HCT116 (cell line): ENCODE measurements at regions not wholly inside any gene's neighbourhood (a gene's known extent, or its start where the extent isn't known, plus 50 kb on each side); places are given as distances from the start of the nearest gene placed in this dataset.

Experiments
- ATAC-seq: fragments of 200-7000 bp; cut with Tn5 transposase; 2 replicates; pipeline ENCODE4 v1.9.1; 2020; ENCODE audit warnings: mild to moderate bottlenecking, moderate library complexity
- BruUV-seq: library from RNA; stranded (reverse); fragments of 400-500 nt; replicated peaks from 2 replicates; lab custom pipeline; 2021; lab: Mats Ljungman, UMichigan
- CTCF ChIA-PET: fragments of 300-600 bp; sonication (Branson Sonifier 250); formaldehyde crosslinking; loops from one replicate; lab custom pipeline; 2021; ENCODE audit warnings: antibody characterized with exemption; lab: Charles Lee
- POLR2A ChIA-PET: fragments of 300-600, 350-600 bp; sonication (Branson Sonifier 250); formaldehyde crosslinking; loops from one replicate; lab custom pipeline; 2021; ENCODE audit warnings: antibody characterized with exemption; lab: Charles Lee
- RAD21 ChIA-PET, 2 experiments: fragments of 300-600 bp; sonication (Branson Sonifier 250); formaldehyde crosslinking; loops; one replicate each; lab custom pipeline; 2023; ENCODE audit warnings: low total read pairs in 2 of 2; ENCODE audit not compliant: uncharacterized antibody in 2 of 2, unreplicated experiment in 2 of 2, low non-redundant PET in 1 of 2; lab: Charles Lee
- DNase-seq: peaks from one replicate; pipeline ENCODE4 v3.0.0-alpha.2; 2010; ENCODE audit warnings: low read depth, low spot score
- H2AFZ ChIP-seq: fragments of 200-600 bp; shearing (Covaris generic), sonication (generic); 2 replicates; pipeline ENCODE4 v1.6.1; 2017; ENCODE audit warnings: low read depth, mixed run types, mixed read lengths, antibody characterized with exemption, low read length; ENCODE audit not compliant: poor library complexity, severe bottlenecking
- H3K27ac ChIP-seq: 2 replicates; pipeline ENCODE4 v1.5.1; 2012; ENCODE audit warnings: low read depth, low read length
- H3K27me3 ChIP-seq: fragments of 200-600 bp; sonication (generic); 2 replicates; pipeline ENCODE4 v1.6.1; 2016; ENCODE audit warnings: mixed run types, low read length, mixed read lengths; ENCODE audit not compliant: insufficient read depth
- H3K36me3 ChIP-seq, 2 experiments: fragments of 200-500 bp in 1 of 2; fragments of 200-600 bp in 1 of 2; sonication (Bioruptor generic) in 1 of 2; sonication (generic) in 1 of 2; 2 replicates each; pipeline versions ENCODE4 v1.5.1 to v1.6.1; 2014 to 2016; ENCODE audit warnings: low read length in 2 of 2, inconsistent platforms in 1 of 2, mixed read lengths in 1 of 2, mixed run types in 1 of 2; ENCODE audit not compliant: insufficient read depth in 2 of 2, control insufficient read depth in 1 of 2
- H3K4me1 ChIP-seq, 2 experiments: fragments of 200-600 bp in 1 of 2; sonication (generic) in 1 of 2; 2 replicates each; pipeline versions ENCODE4 v1.5.1 to v1.6.1; 2012 to 2017; ENCODE audit warnings: low read length in 2 of 2, inconsistent platforms in 1 of 2, mild to moderate bottlenecking in 1 of 2, mixed read lengths in 1 of 2, mixed run types in 1 of 2, moderate library complexity in 1 of 2; ENCODE audit not compliant: insufficient read depth in 2 of 2, control insufficient read depth in 1 of 2
- H3K4me2 ChIP-seq: fragments of 200-600 bp; sonication (generic); 2 replicates; pipeline ENCODE4 v1.6.1; 2017; ENCODE audit warnings: mixed run types, low read length, mixed read lengths
- H3K4me3 ChIP-seq, 2 experiments: fragments of 200-600 bp in 1 of 2; sonication (generic) in 1 of 2; replicated peaks in 1 of 2; 2 replicates each; pipeline ENCODE4 v1.5.1; 2011 to 2016; ENCODE audit warnings: low read length in 2 of 2, control low read depth in 1 of 2, low read depth in 1 of 2, mild to moderate bottlenecking in 1 of 2, mixed read lengths in 1 of 2, mixed run types in 1 of 2
- H3K79me2 ChIP-seq: fragments of 200-600 bp; sonication (generic); 2 replicates; pipeline ENCODE4 v1.6.1; 2017; ENCODE audit warnings: mild to moderate bottlenecking, mixed run types, low read length, moderate library complexity, mixed read lengths; ENCODE audit not compliant: insufficient read depth
- H3K9ac ChIP-seq: fragments of 200-600 bp; sonication (generic); 2 replicates; pipeline ENCODE4 v1.6.1; 2016; ENCODE audit warnings: low read length, mixed read lengths
- H3K9me2 ChIP-seq: fragments of 200-600 bp; sonication (generic), shearing (Covaris generic); 2 replicates; pipeline ENCODE4 v1.6.1; 2017; ENCODE audit warnings: mixed run types, mild to moderate bottlenecking, moderate library complexity; ENCODE audit not compliant: insufficient read depth
- H3K9me3 ChIP-seq, 2 experiments: fragments of 200-500 bp in 1 of 2; fragments of 200-600 bp in 1 of 2; sonication (Bioruptor generic) in 1 of 2; sonication (generic) in 1 of 2; 2 replicates each; pipeline ENCODE4 v1.6.1; 2014 to 2017; ENCODE audit warnings: low read length in 2 of 2, mixed read lengths in 2 of 2, inconsistent platforms in 1 of 2, low read depth in 1 of 2, mild to moderate bottlenecking in 1 of 2, mixed run types in 1 of 2, moderate library complexity in 1 of 2; ENCODE audit not compliant: control insufficient read depth in 1 of 2, insufficient read depth in 1 of 2
- H4K20me1 ChIP-seq: fragments of 200-600 bp; sonication (generic), shearing (Covaris generic); 2 replicates; pipeline ENCODE4 v1.6.1; 2017; ENCODE audit warnings: mixed run types, mild to moderate bottlenecking, moderate library complexity; ENCODE audit not compliant: insufficient read depth
- CTCF ChIP-seq, 3 experiments: fragments of 200-600 bp in 1 of 3; sonication (generic) in 1 of 3; IDR thresholded peaks in 2 of 3; conservative IDR thresholded peaks in 1 of 3; 2 replicates each; pipeline ENCODE4 v1.5.1; 2012 to 2017; ENCODE audit warnings: low read depth in 2 of 3, low read length in 2 of 3, antibody characterized with exemption in 1 of 3, borderline replicate concordance in 1 of 3, control low read depth in 1 of 3, mild to moderate bottlenecking in 1 of 3, mixed read lengths in 1 of 3, mixed run types in 1 of 3, moderate library complexity in 1 of 3; ENCODE audit not compliant: insufficient read depth in 1 of 3
- ELF1 ChIP-seq: IDR thresholded peaks from 2 replicates; pipeline ENCODE4 v1.6.1; 2012; ENCODE audit warnings: low read depth, borderline replicate concordance
- EZH2phosphoT487 ChIP-seq: fragments of 200-600 bp; IDR thresholded peaks from 2 replicates; pipeline ENCODE4 v1.6.1; 2018; ENCODE audit warnings: antibody characterized with exemption, borderline replicate concordance
- FOSL1 ChIP-seq: IDR thresholded peaks from 2 replicates; pipeline ENCODE4 v1.6.1; 2012; ENCODE audit warnings: low read depth
- POLR2A ChIP-seq: IDR thresholded peaks from 2 replicates; pipeline ENCODE4 v1.7.0; 2011; ENCODE audit warnings: borderline replicate concordance; ENCODE audit not compliant: insufficient read depth, insufficient read length; ENCODE audit errors: extremely low read depth
- POLR2AphosphoS5 ChIP-seq: IDR thresholded peaks from 2 replicates; pipeline ENCODE4 v1.6.1; 2011; ENCODE audit warnings: mild to moderate bottlenecking, low read depth, low read length, moderate library complexity
- SP1 ChIP-seq: IDR thresholded peaks from 2 replicates; pipeline ENCODE4 v1.6.1; 2012; ENCODE audit warnings: low read depth
- YY1 ChIP-seq: IDR thresholded peaks from 2 replicates; pipeline ENCODE4 v1.6.1; 2011; ENCODE audit warnings: low read length, low read depth, moderate library complexity, mild to moderate bottlenecking; ENCODE audit not compliant: insufficient replicate concordance; ENCODE audit errors: extremely low read depth
- ZFX ChIP-seq: fragments of 450-650 bp; IDR thresholded peaks from 2 replicates; pipeline ENCODE4 v1.6.1; 2017
- intact Hi-C: fragments of 100-400 bp; cut with micrococcal nuclease; formaldehyde crosslinking; loops from 2 replicates; pipeline ENCODE4 v1.10.0; 2022

- no peak for TF ChIP-seq YY1
Measured at GRCh38 chr5:72733810-72734209, 82.7 kb upstream of the TNPO1 start (continued).

DNA sequence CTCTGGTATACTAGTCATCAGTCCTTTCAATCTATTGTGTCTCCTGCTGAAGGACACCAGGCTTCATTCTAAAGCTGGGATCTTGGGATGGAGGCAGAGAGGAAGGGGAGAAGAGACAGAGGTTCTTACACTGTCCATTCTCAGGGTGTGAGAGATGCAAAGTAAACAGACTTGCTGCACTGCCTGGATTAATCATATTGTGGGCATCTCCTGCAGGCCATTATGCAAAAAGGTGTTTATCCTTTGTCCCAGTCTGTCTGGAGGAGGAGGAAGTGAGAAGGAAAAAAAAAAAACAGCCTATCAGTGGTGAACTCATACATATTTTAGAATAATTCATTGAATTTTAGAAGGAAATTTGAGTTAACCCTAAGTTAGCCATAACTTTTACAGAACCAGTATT lies 92.9 kb upstream of the TNPO1 start:
- Histone ChIP-seq H3K36me3 (no peaks in the 10 kb centered on the region), H3K4me2 (no peak overlapping the region), H3K4me1 (no peaks in the 10 kb centered on the region), H3K9ac (no peak overlapping the region), H3K27ac (no peak overlapping the region), H3K27me3 (no peaks in the 10 kb centered on the region), H4K20me1 (no peaks in the 10 kb centered on the region), H3K4me3 (no peak overlapping the region), H3K9me3 (no peaks in the 10 kb centered on the region), H3K79me2 (no peaks in the 10 kb centered on the region), H3K9me2 (no peaks in the 10 kb centered on the region), H2AFZ (no peak overlapping the region)
- no TSS peak for BruUV-seq
- intact Hi-C loops = no loop called here
- TF ChIP-seq SP1 (no peak), ELF1 (no peak), POLR2AphosphoS5 (no peak), CTCF (IDR thresholded peaks at IDR 0.05 in 2 of 3, conservative IDR thresholded peaks at IDR 0.05 in 1 of 3; ENCODE audit: borderline replicate concordance in 1 of 3, insufficient read depth in 1 of 3, low read depth in 2 of 3, low read length in 2 of 3) (no peak), EZH2phosphoT487 (no peak), FOSL1 (no peak), POLR2A (no peak), ZFX (no peak)
- CTCF ChIA-PET = no interaction called here
- POLR2A ChIA-PET = no interaction called here
- RAD21 ChIA-PET = no interaction called here
- DNase-seq = no peak
- ATAC-seq = no peak
